ENCODE measurements at regions not wholly inside any gene's neighbourhood (a gene's known extent, or its start where the extent isn't known, plus 50 kb on each side); places are given as distances from the start of the nearest gene placed in this dataset.
A peak's percentile ranks its signal among the peaks of the same experiment; 100 is the strongest.
"Not testable (repeated sequence)": the region's sequence is repeated elsewhere in the genome, so short reads cannot be mapped to it uniquely, and the experiment has no call there.

- DNase-seq: no peak
Observed at GRCh38 chrX:109782994-109783700, 50.1 kb upstream of the ACSL4 start.

DNA sequence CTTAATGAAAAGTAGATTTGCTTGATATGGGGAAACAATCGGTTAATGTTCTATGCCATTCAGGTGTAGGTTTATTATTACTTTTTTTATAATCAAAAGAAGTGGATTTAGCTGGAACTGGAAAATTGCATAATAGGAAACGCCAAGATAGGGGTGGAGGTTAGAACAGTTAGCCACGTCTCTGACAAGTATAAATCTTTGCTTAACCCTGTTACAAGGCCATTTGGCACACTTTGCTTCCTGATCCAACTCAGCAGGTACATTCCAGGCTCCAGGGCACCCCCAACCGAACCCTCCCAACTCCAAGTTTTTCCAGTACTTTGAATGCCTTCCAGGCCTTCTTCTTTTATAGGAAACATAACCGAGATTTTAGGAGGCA, 50.6 kb upstream of the ACSL4 start:
- no peak for DNase-seq

DNA sequence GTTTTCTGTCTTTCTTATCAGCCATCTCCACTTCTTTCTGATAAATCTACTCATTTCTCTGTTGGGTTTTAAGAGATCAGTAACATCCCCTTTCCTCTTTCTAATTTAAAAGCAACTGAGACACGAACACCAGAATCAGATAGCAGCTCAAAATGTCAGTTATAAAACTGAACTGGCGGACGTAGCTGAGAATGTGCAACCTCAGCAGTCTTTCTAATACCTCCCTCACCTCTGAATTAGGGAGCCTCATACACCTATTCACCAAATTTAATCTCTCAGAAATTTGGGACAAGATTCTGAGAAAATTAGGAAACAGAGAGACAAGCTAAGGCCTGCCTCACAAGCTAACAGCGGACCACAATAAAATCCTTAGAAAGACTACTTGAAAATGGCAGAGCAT, 52.0 kb upstream of the ACSL4 start:
- no peak for DNase-seq

DNA sequence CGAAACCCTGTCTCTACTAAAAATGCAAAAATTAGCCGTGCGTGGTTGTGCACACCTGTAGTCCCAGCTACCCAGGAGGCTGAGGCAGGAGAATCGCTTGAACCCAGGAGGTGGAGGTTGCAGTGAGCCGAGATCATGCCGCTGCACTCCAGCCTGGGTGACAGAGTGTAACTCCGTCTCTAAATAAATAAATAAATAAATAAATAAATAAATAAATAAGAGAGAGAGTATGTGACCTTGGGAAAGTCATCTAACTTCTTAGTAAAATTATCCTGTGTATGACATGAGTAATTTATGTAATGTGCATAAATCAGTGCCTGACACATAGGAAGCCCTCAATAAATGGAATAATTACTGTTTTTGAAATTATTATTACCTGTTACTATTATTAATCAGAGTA, 57.5 kb upstream of the ACSL4 start:
- DNase-seq: not testable (repeated sequence)

- no peak for DNase-seq
Observed at GRCh38 chrX:109793191-109793590, 60.1 kb upstream of the ACSL4 start.

DNA sequence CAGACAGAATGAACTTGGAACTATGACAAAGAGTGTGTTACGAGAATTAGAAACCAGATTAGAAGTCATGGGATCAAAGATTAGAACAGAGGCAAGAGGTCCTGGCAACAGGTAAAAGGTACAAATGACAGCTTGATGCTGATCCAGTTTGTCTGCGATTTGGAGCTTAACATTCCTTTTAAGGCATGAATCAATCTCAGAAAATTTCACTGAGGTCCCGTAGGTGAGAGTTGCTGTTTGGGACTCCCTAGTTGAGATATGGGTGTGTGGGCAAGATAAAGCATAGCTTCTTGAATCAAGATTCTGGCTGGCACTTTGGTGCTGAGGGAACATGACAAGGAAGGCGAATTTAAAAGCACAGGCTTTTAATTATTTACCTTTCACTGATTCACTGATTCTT, 62.6 kb upstream of the ACSL4 start:
- no peak for DNase-seq

- DNase-seq: no peak
Observed at GRCh38 chrX:109797311-109797975, 64.4 kb upstream of the ACSL4 start.

DNA sequence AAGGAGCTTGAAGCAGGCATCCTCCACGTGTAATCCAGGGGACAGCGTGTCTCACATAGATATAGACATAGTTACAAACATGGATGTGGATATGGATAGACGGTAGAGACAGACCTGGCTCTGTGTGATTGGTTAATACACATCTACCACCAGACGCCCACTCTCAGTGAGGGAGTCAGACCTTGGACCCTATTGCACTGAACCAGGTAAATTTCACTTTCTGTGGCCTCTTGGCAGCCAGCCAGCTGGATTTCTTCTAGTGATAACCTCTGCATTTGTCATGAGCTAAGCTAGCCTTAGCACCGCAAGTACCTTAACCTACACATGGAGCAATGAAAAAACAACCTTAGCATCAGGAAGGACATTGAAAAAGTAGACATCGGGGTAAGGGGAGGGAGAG, 79.2 kb upstream of the ACSL4 start:
- DNase-seq: no peak

DNA sequence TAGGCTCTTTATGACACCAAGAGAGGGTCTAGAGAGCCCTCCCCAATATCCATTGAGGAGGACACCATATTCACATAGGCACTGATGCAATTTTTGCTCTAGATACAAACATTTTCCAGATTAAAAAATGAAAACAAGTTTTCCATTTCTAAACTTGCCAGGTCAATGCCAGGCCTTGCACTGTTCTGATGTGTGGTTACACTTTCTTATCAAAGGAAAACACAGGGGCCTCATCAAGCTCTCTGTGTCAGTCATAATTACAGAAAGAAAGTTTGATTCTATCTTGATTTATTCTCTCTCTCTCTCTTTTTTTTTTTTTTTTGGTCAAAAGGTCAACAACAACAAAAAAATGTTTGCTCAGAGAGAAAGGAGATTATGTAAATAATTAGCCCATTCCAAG, 80.2 kb upstream of the ACSL4 start:
- DNase-seq: no peak

DNA sequence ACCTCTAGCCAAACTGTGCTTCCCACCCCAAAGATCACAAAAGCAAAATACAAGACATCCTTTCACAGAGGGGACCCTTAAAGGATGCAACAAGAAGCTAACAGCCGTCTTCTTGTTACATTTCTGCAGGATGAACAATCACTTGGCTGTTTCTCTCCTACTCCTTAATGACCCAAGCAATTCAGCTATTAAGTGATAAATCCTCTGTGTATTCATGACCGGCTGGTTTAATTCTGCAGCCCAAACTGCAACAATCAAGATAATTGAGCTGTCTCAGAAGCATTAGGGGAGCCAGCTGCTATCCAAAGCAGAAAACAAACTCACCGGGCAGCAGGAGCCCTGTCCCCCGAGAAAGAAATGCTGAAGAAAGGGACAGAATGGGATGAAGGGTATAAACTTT, 85.9 kb upstream of the ACSL4 start:
- peak; percentile 2 for DNase-seq

- no peak for DNase-seq
Observed at GRCh38 chrX:109822861-109823260, 89.8 kb upstream of the ACSL4 start.

- DNase-seq: no peak
Observed at GRCh38 chrX:109826954-109827708, 94.1 kb upstream of the ACSL4 start.

- DNase-seq: no peak
Observed at GRCh38 chrX:109827772-109828171, 94.7 kb upstream of the ACSL4 start.

DNA sequence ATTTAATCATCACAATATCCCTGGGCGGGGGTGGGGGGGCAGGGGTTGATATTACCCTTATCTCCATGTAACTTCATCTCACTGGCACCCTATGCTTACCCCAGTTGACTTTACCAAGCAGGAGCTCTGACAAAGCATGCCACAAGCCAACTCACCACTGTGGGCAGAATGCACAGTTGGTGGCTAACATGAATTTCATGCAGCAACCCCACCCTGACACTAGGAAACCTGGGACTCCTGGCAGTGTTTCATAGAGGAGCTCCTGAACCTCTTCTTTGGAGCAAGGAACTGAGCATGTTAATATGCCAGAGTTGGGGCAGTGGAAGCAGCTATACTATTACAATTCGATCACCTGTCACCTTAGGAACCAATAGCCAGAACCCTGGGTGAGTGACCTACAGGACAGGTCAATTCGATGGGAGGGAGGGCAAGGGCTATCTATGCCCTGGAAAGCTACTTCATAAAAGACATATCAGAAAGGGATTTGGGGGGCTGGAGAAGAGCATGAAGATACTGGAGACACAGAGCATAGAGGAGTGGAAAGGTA, 97.2 kb upstream of the ACSL4 start:
- no peak for DNase-seq

DNA sequence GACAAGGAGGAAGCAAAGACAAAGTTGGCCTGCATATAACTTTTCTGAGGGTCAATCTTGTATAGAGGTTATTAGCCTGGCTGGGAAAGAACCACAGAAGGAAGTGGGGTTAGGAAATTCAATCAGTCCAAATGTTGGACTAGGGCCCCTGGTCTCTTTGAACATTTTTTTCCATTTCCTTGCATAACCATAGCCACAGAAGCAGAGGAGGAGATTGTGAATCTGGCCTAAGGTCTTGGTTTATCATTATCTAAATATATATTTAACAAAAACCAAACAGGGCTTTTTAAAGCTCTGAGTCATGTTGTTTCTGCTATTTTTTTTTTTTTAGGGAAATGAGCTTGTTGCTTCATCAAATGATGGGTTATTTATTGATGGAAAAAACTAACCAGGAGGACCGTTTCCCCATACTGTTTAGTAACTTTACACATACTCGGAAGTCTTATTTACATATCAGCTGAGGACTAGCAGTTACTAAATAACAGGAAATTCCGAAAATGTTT, 97.7 kb upstream of the ACSL4 start:
- DNase-seq: no peak

DNA sequence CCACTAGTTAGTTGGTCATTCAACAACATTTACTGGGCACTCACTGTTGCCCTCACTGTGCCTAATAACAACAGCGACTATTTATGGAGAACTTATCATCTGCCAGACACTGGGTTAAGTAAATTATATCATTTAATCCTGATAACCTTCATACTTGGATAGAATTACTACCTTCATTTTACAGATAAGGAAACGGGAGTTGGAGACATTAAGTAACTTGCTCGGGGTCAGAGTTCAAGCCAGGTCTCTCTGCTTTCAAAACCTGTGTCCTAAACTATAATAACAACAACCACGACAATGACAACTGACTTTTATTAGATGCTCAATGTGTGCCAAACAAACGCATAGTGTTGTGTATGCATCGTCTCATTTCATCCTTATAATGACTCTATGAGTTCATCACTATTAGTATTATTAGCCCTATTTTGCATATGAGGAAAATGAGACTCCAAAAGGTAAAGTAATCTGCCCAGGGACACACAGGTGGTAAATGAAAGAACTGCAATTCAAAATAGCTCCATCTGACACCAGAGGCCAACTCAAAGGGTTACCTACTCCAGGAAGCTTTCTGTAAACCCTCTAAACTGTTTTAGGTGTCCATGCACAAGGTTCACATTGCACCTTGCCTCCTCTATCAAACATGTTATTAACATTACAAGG, 98.4 kb upstream of the ACSL4 start:
- DNase-seq: no peak

GRCh38 chrX:109839694-109840567, 106.9 kb upstream of the ACSL4 start:
- no peak for DNase-seq

DNA sequence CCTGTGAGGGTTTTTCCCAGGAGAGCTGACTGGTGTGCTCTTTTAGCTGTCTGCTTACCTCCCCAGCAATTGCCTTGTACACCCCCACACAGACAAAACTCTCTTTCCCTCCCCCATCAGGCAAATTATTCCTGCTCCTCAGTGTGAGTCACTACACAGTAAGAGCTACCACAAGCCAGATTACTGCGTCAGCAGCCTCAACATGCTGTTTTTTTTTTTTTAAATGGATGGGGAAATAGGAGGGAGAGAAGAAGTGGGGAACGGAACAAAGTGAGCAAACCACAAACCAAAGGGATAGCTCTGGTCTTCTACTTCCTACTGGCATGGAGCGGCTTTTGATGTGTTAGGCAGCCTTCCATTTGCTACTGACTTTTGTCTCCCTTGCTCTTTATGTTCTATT, 107.5 kb upstream of the ACSL4 start:
- DNase-seq: no peak

DNA sequence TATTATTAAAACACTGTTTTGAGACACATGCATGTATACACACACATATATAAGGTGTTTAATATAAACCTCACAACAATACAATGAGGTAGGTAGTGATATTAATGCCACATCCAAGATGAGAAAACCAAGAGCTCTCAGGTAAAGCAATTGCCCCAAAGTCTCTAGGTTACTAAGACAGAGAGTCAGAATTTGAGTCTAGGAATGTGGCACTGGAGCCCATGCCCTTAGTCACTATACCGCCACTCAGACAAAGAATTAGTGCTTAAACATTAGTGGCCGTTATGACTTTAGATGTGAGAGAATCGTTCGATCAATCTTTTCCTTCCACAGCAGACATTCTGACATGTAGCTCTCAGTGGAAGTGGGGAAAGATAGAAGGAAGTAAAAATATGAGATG, 108.2 kb upstream of the ACSL4 start:
- DNase-seq: no peak

DNA sequence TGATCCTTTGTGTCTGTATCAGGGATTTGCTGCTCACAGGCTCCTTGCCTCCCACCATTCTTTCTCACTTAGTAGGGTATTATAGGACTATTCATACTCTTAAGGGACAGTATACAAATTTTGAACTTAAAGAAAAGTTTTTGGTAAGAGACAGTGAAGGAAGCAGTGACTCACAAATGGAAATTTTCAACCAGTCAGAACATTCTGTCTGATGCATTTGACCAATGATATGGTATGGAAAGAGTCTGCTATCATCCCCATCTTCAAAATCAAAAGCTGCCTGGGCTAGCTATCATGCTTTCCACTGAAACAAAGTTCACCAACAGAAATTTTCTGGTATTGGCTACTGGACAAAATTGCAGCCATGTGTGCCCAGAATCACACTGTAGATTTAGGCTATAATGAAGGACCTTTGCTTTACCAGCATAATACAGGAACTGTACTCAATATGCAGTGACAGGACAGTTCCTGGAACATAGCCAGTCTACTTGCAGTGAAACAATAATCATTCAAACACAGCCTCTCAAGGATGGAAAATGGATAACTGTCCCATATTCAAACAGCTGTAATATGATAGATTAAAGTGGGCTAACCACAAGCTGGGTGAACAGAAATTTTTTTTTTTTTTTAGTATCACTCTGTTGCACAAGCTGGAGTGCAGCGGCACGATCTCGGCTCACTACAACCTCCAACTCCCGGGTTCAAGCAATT, 109.0 kb upstream of the ACSL4 start:
- DNase-seq: no peak

DNA sequence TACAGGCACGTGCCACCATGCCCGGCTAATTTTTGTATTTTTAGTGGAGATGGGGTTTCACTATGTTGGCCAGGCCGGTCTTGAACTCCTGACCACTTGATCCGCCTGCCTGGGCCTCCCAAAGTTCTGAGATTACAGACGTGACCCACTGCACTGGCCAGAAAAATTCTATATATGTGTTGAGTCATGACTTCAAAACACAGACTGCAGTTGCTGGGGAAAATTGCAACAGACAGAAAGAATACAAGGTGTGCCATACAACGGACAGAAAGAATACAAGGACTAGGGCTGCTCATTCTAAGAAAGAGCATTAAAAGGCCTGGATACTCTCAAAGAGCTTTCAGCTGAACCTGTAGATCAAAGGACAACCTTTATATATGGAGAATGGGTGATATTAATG, 109.6 kb upstream of the ACSL4 start:
- no peak for DNase-seq
